GM21423 (cell line): ENCODE measurements at regions not wholly inside any gene's neighbourhood (a gene's known extent, or its start where the extent isn't known, plus 50 kb on each side); places are given as distances from the start of the nearest gene placed in this dataset.

ENCODE experiments used
- ATAC-seq: cut with Tn5 transposase; IDR thresholded peaks from one replicate; pipeline ENCODE4 v1.9.1; 2021; ENCODE audit warnings: mild to moderate bottlenecking, moderate library complexity; ENCODE audit not compliant: unreplicated experiment

DNA sequence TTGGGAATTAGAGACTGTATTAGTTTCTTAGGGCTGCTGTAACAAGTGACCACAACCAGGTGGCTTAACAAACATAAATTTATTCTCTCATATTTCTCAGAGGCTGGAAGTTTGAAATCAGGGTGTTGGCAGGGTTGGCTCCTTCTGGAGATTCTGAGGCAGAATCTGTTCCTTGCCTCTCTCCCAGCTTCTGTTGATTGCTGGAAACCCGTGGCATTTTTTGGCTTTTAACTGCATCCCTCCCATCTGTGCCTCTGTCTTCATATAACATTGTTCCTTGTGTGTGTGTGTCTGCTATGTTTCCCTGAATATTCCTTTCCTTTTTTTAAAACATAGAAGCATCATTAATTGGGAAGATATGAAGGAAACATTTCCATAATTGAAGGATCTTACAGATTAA is 448.1 kb upstream of the DCC start:
- ATAC-seq: no peak

DNA sequence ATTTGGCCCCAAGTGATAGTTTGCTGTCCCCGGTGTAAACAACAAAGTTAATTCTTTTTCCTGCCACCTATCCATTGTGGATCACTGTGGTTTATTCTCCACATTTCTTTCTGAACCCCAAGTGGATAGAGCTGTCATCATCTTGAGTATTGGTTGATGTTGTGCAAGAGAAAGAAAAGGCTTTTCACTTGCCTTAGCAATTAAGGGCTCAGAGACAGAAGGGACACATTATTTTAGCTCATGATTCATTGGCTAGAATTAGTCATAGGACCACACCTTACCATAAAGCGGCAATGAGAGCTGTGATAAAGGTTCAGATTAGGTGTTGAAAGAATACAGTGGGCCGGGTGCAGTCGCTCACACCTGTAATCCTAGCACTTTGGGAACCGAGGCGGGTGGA is 442.1 kb upstream of the DCC start:
- no peak for ATAC-seq

GRCh38 chr18:51907687-51908597 is 432.1 kb upstream of the DCC start:
- ATAC-seq: no peak

GRCh38 chr18:51908598-51908944 is 431.4 kb upstream of the DCC start:
- ATAC-seq: no peak

DNA sequence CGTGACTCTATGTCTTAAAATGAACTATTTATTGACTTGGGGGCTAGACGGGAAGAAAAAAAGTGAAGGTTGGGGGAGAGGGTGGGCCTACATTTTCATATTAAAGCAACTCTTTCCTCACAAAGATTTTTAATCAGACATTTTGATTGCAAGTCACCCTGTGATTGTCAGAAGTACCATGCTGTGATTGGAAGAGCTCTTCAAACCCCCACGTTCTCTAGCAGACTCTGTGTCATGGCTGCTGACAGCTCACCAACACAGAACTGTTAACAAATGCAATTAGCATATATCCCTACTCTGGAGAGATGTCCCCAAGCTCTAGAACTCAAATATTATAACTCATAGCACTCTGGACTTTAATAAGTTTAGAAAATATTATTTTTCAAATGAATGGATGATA is 428.4 kb upstream of the DCC start:
- ATAC-seq: no peak

- no peak for ATAC-seq
Measured at GRCh38 chr18:51912381-51912780, 427.6 kb upstream of the DCC start.

DNA sequence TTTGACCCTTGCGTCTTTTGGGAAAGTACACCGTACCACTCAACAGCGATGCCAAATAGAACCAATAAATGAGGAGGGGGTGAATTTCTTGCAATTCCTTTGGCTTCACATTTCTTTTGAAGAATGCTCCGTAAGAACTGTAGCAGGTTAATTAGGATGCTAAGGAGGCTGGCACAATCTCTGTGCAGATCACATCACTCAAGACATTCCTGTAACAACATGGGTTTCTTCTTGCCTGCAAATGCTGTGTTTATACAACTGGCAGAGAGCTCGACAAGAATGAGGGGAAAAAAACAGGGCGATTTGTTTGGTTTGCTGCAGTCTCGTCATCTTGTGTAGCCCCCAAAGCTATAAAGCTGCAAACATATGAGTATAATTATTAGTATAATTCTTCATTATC is 424.8 kb upstream of the DCC start:
- ATAC-seq: no peak

DNA sequence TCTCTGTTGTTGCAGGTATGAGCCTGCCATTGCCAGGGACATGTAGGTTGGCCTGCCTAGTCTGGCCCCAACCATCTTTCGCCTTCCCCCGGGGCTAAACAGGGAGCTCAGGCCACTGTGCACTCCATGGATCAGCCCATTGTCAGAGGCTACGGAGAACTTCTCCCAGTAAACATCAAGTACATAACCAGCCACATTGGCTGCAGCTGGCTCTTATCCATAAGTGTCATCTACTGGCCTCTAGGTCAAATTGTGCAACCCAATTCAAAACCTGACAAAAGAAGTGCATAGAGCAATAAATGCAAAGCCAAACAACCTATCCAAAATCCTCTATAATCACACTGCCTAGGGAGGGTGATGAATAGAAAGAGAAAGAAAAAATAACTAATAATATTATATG is 418.1 kb upstream of the DCC start:
- ATAC-seq: no peak

DNA sequence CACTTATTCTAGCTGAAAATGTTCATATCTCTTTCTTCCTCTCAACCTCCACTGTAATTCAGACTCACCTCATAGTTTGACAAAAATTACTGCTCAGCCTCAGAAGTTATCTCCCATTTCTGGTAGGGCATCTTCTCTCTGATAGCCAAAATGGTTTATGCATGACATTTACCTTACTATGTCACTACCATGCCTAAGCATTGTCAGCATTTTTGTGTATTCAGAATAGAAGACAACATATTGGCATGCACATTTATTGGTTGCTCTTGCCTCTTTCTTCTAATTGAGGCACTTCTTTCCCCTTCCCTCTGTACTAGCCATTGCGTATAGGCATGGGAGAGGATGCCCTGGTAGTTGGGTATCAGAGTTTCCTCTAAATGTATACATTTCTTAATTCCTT is 406.1 kb upstream of the DCC start:
- no peak for ATAC-seq

- no peak for ATAC-seq
Measured at GRCh38 chr18:51936115-51936514, 403.9 kb upstream of the DCC start.

DNA sequence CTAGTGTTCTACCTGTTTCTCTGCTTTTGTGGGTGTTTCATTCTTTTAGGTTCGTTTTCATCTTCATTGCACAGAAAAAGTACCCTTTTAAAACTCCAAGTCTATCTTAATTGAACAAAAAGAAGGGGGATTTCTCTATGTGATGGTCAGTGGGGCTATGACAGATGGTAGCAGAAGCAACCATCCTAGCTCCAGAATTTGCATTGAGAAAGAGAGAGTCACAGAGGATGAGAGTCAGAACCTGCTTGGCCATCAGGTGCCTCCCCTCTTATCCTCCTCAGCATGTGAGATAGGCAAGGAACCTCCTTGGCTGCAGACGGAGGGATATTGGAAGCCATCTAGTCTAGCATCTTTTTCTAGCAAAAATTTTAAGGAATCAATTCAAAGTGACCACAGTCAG is 398.0 kb upstream of the DCC start:
- no peak for ATAC-seq

- no peak for ATAC-seq
Measured at GRCh38 chr18:51943281-51943680, 396.7 kb upstream of the DCC start.

- no peak for ATAC-seq
Measured at GRCh38 chr18:51946946-51947345, 393.1 kb upstream of the DCC start.

DNA sequence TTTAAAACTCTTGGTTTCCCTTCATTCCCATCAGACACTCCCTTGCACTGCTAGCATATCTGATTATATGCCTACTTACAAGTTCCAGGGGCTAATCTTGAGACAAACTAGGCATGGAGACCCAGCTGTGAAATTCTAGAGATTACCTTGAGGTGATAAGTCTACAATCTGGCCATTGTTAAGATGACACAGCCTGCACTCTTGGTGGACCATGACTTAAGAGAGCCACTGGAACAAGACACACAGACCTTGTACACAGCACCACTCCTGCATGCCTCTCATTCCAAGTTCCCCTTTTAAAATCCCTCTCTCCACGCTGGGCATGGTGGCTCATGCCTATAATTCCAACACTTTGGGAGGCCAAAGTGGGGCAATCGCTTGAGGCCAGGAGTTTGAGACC is 387.2 kb upstream of the DCC start:
- ATAC-seq: no peak

GRCh38 chr18:51953521-51953920 is 386.5 kb upstream of the DCC start:
- peak; percentile 87 for ATAC-seq

GRCh38 chr18:51955136-51955535 is 384.9 kb upstream of the DCC start:
- no peak for ATAC-seq

DNA sequence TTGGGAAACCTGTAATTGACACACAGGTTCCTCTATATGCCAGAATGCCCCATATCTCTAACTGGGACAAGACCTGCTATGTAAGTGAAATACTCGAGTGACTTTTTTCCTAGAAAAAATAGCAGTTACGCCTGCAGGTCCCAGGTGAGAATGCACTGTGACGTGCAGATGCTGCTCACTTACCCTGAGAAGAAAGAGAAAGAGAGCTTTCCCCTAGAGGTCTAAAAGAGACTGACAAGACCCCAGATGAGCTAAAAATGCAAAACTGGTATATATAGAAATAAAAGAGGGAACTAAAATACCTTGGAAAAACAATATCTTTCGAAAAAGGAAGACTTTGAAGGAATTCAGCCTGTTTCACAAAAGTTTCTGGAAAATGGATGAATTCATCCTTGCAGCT is 383.0 kb upstream of the DCC start:
- no peak for ATAC-seq

GRCh38 chr18:51980101-51980500 is 359.9 kb upstream of the DCC start:
- ATAC-seq: no peak

GRCh38 chr18:51988277-51988676 is 351.7 kb upstream of the DCC start:
- ATAC-seq: no peak

GRCh38 chr18:51997129-51997528 is 342.9 kb upstream of the DCC start:
- no peak for ATAC-seq

DNA sequence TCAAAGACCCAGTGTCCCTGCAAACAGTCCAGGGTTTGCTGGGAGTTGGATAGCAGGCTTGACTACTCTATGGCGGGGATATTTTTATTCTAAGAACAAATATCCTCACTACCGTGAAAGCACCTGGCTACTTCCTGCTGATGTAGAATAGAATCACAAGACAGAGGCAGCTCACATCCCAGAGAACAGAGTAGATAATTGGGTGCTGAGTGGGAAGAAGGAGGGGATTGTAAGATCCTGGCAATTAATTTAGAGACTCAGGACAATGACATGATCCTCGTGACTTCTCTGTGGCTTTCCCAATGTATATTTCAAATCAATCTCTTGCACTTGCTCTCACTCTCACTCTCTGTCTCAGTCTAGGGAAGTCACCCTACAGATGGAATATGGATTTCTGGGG is 341.9 kb upstream of the DCC start:
- ATAC-seq: no peak

DNA sequence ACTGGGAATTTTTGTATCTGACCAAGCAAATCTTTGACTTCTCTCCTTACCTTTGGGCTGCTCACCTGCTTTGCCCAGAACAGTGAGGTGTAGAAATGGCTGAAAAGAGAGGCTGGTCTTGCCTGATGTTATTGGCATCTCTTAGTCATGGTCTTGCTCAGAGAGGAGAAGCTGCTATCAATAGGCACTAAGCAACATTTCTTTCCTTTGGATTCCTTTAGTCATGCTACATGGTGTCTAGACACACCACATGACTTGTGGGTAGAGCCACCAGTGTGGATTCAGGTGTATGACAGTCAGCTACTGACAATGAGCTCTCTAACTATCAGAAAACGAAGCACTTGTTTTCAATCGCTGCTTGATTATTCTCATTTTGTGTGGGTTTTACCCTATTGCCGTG is 341.3 kb upstream of the DCC start:
- ATAC-seq: no peak

- ATAC-seq: no peak
Measured at GRCh38 chr18:51999351-51999750, 340.6 kb upstream of the DCC start.
